Hepatocyte (in vitro differentiated cells): ENCODE measurements at regions not wholly inside any gene's neighbourhood (a gene's known extent, or its start where the extent isn't known, plus 50 kb on each side); places are given as distances from the start of the nearest gene placed in this dataset.

ENCODE experiments used
- CTCF ChIP-seq: fragments of 200-600 bp; sonication (generic); IDR thresholded peaks from 2 replicates; pipeline ENCODE4 v1.5.1; 2016; ENCODE audit warnings: antibody characterized with exemption, mild to moderate bottlenecking; ENCODE audit not compliant: poor library complexity
- EZH2 ChIP-seq: fragments of 200-600 bp; sonication (generic); IDR thresholded peaks from 2 replicates; pipeline ENCODE4 v1.6.1; 2016; ENCODE audit warnings: antibody characterized with exemption, mild to moderate bottlenecking, borderline replicate concordance

- TF ChIP-seq CTCF = no peak
- no peak for TF ChIP-seq EZH2
Observed at GRCh38 chr12:125220404-125221273, 155.4 kb downstream of the AACS start.
